ENCODE measurements at regions not wholly inside any gene's neighbourhood (a gene's known extent, or its start where the extent isn't known, plus 50 kb on each side); places are given as distances from the start of the nearest gene placed in this dataset.

DNA sequence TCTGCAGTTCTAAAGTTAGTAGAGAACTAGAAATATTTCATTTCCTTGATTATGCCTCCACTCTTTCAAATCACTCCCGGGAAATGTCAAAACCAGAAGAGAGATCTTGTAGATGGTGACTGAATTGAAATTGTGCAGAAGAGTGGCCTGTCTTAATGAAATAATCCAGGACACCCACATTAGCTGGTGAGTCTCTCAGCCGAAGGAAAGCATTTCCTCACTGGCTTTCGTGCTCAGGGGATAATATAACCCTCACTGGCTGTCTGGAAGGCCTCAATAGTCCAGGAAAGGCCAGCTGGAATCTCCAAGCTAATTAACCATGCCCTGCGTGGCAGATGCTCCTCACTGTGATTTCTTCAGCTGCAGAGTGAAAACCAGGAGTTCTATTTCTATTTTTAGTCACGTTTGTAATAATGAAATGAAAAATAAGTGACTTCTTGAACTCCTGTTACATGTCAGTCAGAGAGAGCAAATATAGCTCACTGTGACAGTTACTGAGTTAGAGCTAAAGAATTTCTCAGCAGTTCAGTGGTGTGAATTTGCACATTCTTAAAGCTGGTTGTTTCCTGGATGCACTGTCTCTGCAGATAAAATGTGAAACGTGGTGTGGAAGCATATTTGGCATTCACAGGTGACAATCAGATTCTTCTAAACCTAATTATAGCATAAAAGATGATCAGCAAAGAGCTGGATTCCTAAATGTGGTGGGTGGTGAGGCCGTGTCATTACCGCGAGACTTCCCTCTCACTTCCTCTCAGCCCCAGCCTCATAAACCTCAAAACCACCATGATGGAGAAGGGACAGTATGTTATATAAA, 211.7 kb downstream of the LMBRD1 start:
- Histone ChIP-seq H3K36me3 (ENCODE audit: control insufficient read depth in 2 of 2, insufficient read depth in 1 of 2, low read length in 2 of 2) (no peaks in the 10 kb centered on the region), H3K27ac (ENCODE audit: extremely low read depth, low read depth, low read length) (no peak overlapping the region), H3K4me1 (ENCODE audit: control insufficient read depth, insufficient read depth, low read length) (no peaks in the 10 kb centered on the region), H3K4me3 (ENCODE audit: low read depth, low read length) (no peak overlapping the region), H3K9me3 (ENCODE audit: control insufficient read depth, insufficient read depth, low read depth, low read length) (no peaks in the 10 kb centered on the region)
- TF ChIP-seq OSR2 (tag by site-specific recombination; IDR thresholded peaks at IDR 0.05) (no peak), ZNF549 (tag by site-specific recombination; IDR thresholded peaks at IDR 0.05) (no peak), ZNF600 (tag by site-specific recombination; IDR thresholded peaks at IDR 0.05) (no peak), SCRT2 (tag by site-specific recombination; IDR thresholded peaks at IDR 0.05) (no peak), SALL2 (tag by site-specific recombination; IDR thresholded peaks at IDR 0.05; ENCODE audit: borderline replicate concordance) (no peak), ZNF707 (tag by site-specific recombination; IDR thresholded peaks at IDR 0.05) (no peak), GLI4 (tag by site-specific recombination; IDR thresholded peaks at IDR 0.05) (no peak), ZNF274 (IDR thresholded peaks at IDR 0.05; ENCODE audit: low read length) (no peak), ZNF274 (tag by site-specific recombination; IDR thresholded peaks at IDR 0.05; ENCODE audit: borderline replicate concordance) (no peak), ZNF785 (tag by site-specific recombination; IDR thresholded peaks at IDR 0.05) (no peak), MZF1 (tag by site-specific recombination; IDR thresholded peaks at IDR 0.05; ENCODE audit: borderline replicate concordance) (no peak), ZNF48 (tag by site-specific recombination; IDR thresholded peaks at IDR 0.05) (no peak), ZNF184 (tag by site-specific recombination; IDR thresholded peaks at IDR 0.05) (no peak), ZNF366 (tag by site-specific recombination; conservative IDR thresholded peaks at IDR 0.05) (no peak), ZNF654 (tag by site-specific recombination; IDR thresholded peaks at IDR 0.05; ENCODE audit: low read depth) (no peak)
- TF ChIP-seq, protein P1, sequence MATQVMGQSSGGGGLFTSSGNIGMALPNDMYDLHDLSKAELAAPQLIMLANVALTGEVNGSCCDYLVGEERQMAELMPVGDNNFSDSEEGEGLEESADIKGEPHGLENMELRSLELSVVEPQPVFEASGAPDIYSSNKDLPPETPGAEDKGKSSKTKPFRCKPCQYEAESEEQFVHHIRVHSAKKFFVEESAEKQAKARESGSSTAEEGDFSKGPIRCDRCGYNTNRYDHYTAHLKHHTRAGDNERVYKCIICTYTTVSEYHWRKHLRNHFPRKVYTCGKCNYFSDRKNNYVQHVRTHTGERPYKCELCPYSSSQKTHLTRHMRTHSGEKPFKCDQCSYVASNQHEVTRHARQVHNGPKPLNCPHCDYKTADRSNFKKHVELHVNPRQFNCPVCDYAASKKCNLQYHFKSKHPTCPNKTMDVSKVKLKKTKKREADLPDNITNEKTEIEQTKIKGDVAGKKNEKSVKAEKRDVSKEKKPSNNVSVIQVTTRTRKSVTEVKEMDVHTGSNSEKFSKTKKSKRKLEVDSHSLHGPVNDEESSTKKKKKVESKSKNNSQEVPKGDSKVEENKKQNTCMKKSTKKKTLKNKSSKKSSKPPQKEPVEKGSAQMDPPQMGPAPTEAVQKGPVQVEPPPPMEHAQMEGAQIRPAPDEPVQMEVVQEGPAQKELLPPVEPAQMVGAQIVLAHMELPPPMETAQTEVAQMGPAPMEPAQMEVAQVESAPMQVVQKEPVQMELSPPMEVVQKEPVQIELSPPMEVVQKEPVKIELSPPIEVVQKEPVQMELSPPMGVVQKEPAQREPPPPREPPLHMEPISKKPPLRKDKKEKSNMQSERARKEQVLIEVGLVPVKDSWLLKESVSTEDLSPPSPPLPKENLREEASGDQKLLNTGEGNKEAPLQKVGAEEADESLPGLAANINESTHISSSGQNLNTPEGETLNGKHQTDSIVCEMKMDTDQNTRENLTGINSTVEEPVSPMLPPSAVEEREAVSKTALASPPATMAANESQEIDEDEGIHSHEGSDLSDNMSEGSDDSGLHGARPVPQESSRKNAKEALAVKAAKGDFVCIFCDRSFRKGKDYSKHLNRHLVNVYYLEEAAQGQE (tag by site-specific recombination; IDR thresholded peaks at IDR 0.05): no peak
- TF ChIP-seq, protein P2, sequence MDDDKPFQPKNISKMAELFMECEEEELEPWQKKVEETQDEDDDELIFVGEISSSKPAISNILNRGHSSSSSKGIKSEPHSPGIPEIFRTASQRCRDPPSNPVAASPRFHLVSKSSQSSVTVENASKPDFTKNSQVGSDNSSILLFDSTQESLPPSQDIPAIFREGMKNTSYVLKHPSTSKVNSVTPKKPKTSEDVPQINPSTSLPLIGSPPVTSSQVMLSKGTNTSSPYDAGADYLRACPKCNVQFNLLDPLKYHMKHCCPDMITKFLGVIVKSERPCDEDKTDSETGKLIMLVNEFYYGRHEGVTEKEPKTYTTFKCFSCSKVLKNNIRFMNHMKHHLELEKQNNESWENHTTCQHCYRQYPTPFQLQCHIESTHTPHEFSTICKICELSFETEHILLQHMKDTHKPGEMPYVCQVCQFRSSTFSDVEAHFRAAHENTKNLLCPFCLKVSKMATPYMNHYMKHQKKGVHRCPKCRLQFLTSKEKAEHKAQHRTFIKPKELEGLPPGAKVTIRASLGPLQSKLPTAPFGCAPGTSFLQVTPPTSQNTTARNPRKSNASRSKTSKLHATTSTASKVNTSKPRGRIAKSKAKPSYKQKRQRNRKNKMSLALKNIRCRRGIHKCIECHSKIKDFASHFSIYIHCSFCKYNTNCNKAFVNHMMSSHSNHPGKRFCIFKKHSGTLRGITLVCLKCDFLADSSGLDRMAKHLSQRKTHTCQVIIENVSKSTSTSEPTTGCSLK (tag by site-specific recombination; IDR thresholded peaks at IDR 0.05): no peak
- TF ChIP-seq, protein P3, sequence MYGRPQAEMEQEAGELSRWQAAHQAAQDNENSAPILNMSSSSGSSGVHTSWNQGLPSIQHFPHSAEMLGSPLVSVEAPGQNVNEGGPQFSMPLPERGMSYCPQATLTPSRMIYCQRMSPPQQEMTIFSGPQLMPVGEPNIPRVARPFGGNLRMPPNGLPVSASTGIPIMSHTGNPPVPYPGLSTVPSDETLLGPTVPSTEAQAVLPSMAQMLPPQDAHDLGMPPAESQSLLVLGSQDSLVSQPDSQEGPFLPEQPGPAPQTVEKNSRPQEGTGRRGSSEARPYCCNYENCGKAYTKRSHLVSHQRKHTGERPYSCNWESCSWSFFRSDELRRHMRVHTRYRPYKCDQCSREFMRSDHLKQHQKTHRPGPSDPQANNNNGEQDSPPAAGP (tag by site-specific recombination; IDR thresholded peaks at IDR 0.05): no peak
- TF ChIP-seq, protein P4, sequence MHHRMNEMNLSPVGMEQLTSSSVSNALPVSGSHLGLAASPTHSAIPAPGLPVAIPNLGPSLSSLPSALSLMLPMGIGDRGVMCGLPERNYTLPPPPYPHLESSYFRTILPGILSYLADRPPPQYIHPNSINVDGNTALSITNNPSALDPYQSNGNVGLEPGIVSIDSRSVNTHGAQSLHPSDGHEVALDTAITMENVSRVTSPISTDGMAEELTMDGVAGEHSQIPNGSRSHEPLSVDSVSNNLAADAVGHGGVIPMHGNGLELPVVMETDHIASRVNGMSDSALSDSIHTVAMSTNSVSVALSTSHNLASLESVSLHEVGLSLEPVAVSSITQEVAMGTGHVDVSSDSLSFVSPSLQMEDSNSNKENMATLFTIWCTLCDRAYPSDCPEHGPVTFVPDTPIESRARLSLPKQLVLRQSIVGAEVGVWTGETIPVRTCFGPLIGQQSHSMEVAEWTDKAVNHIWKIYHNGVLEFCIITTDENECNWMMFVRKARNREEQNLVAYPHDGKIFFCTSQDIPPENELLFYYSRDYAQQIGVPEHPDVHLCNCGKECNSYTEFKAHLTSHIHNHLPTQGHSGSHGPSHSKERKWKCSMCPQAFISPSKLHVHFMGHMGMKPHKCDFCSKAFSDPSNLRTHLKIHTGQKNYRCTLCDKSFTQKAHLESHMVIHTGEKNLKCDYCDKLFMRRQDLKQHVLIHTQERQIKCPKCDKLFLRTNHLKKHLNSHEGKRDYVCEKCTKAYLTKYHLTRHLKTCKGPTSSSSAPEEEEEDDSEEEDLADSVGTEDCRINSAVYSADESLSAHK (tag by site-specific recombination; IDR thresholded peaks at IDR 0.05): no peak
- TF ChIP-seq, protein P5, sequence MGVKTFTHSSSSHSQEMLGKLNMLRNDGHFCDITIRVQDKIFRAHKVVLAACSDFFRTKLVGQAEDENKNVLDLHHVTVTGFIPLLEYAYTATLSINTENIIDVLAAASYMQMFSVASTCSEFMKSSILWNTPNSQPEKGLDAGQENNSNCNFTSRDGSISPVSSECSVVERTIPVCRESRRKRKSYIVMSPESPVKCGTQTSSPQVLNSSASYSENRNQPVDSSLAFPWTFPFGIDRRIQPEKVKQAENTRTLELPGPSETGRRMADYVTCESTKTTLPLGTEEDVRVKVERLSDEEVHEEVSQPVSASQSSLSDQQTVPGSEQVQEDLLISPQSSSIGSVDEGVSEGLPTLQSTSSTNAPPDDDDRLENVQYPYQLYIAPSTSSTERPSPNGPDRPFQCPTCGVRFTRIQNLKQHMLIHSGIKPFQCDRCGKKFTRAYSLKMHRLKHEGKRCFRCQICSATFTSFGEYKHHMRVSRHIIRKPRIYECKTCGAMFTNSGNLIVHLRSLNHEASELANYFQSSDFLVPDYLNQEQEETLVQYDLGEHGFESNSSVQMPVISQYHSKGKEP (tag by site-specific recombination; IDR thresholded peaks at IDR 0.05): no peak
- POLR2A ChIA-PET: no interaction called here
- CTCF ChIA-PET: no interaction called here
